ENCODE measurements at regions not wholly inside any gene's neighbourhood (a gene's known extent, or its start where the extent isn't known, plus 50 kb on each side); places are given as distances from the start of the nearest gene placed in this dataset.

DNA sequence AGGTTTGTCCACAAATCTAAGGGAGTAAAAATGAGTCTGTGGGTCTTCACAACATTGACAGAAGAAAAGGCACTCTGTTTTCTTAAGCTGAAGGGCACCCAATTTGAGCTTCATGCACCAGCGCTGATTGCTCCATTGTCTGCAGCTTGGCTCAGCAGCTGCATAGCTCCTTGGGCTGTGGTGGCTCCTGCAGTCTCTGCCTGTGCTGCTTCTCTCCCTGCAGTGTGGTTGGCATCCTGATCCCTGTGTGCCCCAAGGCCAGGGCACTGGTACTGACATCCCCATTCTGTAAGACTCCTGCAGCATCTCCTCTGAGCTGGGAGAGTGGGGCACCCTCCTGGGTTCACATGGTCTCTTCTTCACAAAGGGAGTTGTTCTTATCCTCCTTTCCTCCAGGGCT lies 83.2 kb upstream of the B3GAT2 start:
- no peaks in the 10 kb centered on the region for H3K27me3 ChIP-seq (replicated peaks; ENCODE audit: insufficient read depth, low read length)
- H3K4me1 ChIP-seq (ENCODE audit: low read length): no peaks in the 10 kb centered on the region
- H2AFZ ChIP-seq (ENCODE audit: low read length): no peak overlapping the region
- no peak overlapping the region for H3K9ac ChIP-seq (ENCODE audit: low read length)
- no peaks in the 10 kb centered on the region for H4K20me1 ChIP-seq (ENCODE audit: insufficient read depth, low read length)
- no peak overlapping the region for H3K27ac ChIP-seq (ENCODE audit: low read length)
- no peak overlapping the region for H3K4me2 ChIP-seq (ENCODE audit: low read depth, low read length)
- H3K4me3 ChIP-seq (ENCODE audit: low read length): no peak overlapping the region
- H3K9me3 ChIP-seq (replicated peaks; ENCODE audit: insufficient read depth, low read length): no peaks in the 10 kb centered on the region
- H3F3A ChIP-seq (ENCODE audit: insufficient read depth, low read length): no peaks in the 10 kb centered on the region
- TF ChIP-seq EZH2 (optimal IDR thresholded peaks at IDR 0.05; ENCODE audit: low read depth, low read length) (no peak), CTCF (IDR thresholded peaks at IDR 0.05; ENCODE audit: low read length) (no peak), EZH2phosphoT487 (IDR thresholded peaks at IDR 0.05; ENCODE audit: low read length) (no peak)
- no peaks in the 10 kb centered on the region for H3K79me2 ChIP-seq (ENCODE audit: low read length)
- no peak for DNase-seq
- H3K9me2 ChIP-seq (replicated peaks; ENCODE audit: insufficient read depth, low read length): no peaks in the 10 kb centered on the region
- no peaks in the 10 kb centered on the region for H3K36me3 ChIP-seq (replicated peaks; ENCODE audit: insufficient read depth, low read length)

DNA sequence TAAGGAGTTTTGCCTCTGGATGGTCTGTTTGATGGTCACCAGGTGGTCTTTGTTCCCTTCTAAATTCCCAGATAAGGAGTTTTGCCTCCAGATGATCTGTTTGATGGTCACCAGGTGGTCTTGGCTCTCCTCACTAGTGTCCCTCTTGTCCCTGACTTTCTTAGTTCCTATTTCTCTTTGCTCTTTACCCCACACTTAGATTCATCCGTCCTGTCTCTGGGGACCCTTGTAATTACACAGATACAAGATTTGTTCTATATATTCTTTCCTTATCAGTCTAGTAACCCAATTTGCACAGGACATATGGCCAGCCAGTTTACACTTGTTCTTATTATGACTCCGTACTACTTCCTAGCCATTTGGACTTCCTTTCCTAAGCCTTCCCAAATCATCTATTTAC lies 84.0 kb upstream of the B3GAT2 start:
- no peaks in the 10 kb centered on the region for H3K27me3 ChIP-seq (replicated peaks; ENCODE audit: insufficient read depth, low read length)

GRCh38 chr6:71043902-71044301 lies 87.0 kb upstream of the B3GAT2 start:
- Histone ChIP-seq H3K9me3 (replicated peaks; ENCODE audit: insufficient read depth, low read length) (no peaks in the 10 kb centered on the region), H3K27ac (ENCODE audit: low read length) (no peak overlapping the region), H3K79me2 (ENCODE audit: low read length) (no peaks in the 10 kb centered on the region), H3K36me3 (replicated peaks; ENCODE audit: insufficient read depth, low read length) (no peaks in the 10 kb centered on the region), H3K27me3 (replicated peaks; ENCODE audit: insufficient read depth, low read length) (no peaks in the 10 kb centered on the region), H4K20me1 (ENCODE audit: insufficient read depth, low read length) (no peaks in the 10 kb centered on the region), H3K9ac (ENCODE audit: low read length) (no peak overlapping the region), H3K4me3 (ENCODE audit: low read length) (no peak overlapping the region), H3K4me1 (ENCODE audit: low read length) (no peaks in the 10 kb centered on the region), H2AFZ (ENCODE audit: low read length) (no peak overlapping the region), H3K4me2 (ENCODE audit: low read depth, low read length) (no peak overlapping the region), H3F3A (ENCODE audit: insufficient read depth, low read length) (no peaks in the 10 kb centered on the region), H3K9me2 (replicated peaks; ENCODE audit: insufficient read depth, low read length) (no peaks in the 10 kb centered on the region)
- TF ChIP-seq EZH2phosphoT487 (IDR thresholded peaks at IDR 0.05; ENCODE audit: low read length) (no peak), EZH2 (optimal IDR thresholded peaks at IDR 0.05; ENCODE audit: low read depth, low read length) (no peak), CTCF (IDR thresholded peaks at IDR 0.05; ENCODE audit: low read length) (no peak)
- DNase-seq: no peak

More for the DNA sequence above, 84.0 kb upstream of the B3GAT2 start:
- H3K4me2 ChIP-seq (ENCODE audit: low read depth, low read length): no peak overlapping the region
- no peaks in the 10 kb centered on the region for H4K20me1 ChIP-seq (ENCODE audit: insufficient read depth, low read length)
- H3K79me2 ChIP-seq (ENCODE audit: low read length): no peaks in the 10 kb centered on the region
- H3F3A ChIP-seq (ENCODE audit: insufficient read depth, low read length): no peaks in the 10 kb centered on the region
- no peak overlapping the region for H3K9ac ChIP-seq (ENCODE audit: low read length)
- H3K4me1 ChIP-seq (ENCODE audit: low read length): no peaks in the 10 kb centered on the region
- H3K4me3 ChIP-seq (ENCODE audit: low read length): no peak overlapping the region
- H3K36me3 ChIP-seq (replicated peaks; ENCODE audit: insufficient read depth, low read length): no peaks in the 10 kb centered on the region
- H3K9me2 ChIP-seq (replicated peaks; ENCODE audit: insufficient read depth, low read length): no peaks in the 10 kb centered on the region
- H3K9me3 ChIP-seq (replicated peaks; ENCODE audit: insufficient read depth, low read length): no peaks in the 10 kb centered on the region
- no peak for TF ChIP-seq EZH2phosphoT487 (IDR thresholded peaks at IDR 0.05; ENCODE audit: low read length)
- no peak for TF ChIP-seq EZH2 (optimal IDR thresholded peaks at IDR 0.05; ENCODE audit: low read depth, low read length)
- TF ChIP-seq CTCF (IDR thresholded peaks at IDR 0.05; ENCODE audit: low read length): no peak
- H2AFZ ChIP-seq (ENCODE audit: low read length): no peak overlapping the region
- no peak overlapping the region for H3K27ac ChIP-seq (ENCODE audit: low read length)
- DNase-seq: no peak

Measured in MM.1S (cell line).